ENCODE measurements at regions not wholly inside any gene's neighbourhood (a gene's known extent, or its start where the extent isn't known, plus 50 kb on each side); places are given as distances from the start of the nearest gene placed in this dataset.

DNA sequence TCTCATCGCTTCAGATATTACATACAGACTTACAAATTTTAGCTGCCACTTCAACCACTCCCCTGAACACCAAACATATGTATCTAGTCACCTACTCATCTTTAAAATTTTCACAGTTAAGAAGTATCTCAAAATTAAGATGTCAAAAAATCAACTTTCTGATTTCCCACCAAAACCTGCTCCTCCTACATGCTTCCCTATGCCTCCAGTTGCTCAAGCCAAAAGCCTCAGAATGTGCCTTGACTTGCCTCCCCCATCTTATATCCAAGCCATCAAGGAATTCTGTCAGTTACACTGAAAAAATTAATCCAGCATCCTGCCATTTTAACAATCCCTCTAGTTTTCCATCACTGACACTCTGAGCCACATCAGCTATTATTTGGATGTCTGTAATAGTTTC, 85.0 kb downstream of the SPRY2 start:
- H3K27ac ChIP-seq: no peak overlapping the region
- no peaks in the 10 kb centered on the region for H3K9me3 ChIP-seq (ENCODE audit: severe bottlenecking)
- no peaks in the 10 kb centered on the region for H3K36me3 ChIP-seq
- no peak for TF ChIP-seq CTCF (IDR thresholded peaks at IDR 0.05; ENCODE audit: low read depth, low read length)
- DNase-seq: no peak
- H3K27me3 ChIP-seq (ENCODE audit: insufficient read depth, low read depth, severe bottlenecking): no peaks in the 10 kb centered on the region
- no peak overlapping the region for H3K4me3 ChIP-seq (ENCODE audit: low read depth, low read length)

DNA sequence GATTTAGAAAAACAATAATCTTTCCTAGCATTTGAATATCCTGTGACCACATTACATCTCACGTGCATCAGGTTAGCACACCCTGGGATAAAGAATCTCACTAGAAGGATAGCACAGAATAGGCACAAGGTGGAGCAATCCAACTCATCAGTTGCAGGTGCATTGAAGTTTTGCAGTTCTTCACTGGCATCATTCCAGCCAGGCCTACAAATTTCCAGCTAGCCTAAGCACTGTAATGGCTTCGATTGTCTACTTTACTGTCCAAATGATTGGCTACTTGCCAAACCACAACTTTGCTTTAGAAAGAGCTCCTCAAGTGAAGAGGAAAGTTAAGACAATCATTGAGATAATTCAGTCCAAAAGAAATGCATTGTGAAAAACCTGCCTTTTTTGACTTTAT, 89.5 kb downstream of the SPRY2 start:
- no peak for TF ChIP-seq CTCF (IDR thresholded peaks at IDR 0.05; ENCODE audit: low read depth, low read length)
- H3K27ac ChIP-seq: no peak overlapping the region
- H3K9me3 ChIP-seq (ENCODE audit: severe bottlenecking): no peaks in the 10 kb centered on the region
- no peaks in the 10 kb centered on the region for H3K36me3 ChIP-seq
- H3K27me3 ChIP-seq (ENCODE audit: insufficient read depth, low read depth, severe bottlenecking): no peaks in the 10 kb centered on the region
- no peak for DNase-seq
- H3K4me3 ChIP-seq (ENCODE audit: low read depth, low read length): no peak overlapping the region

GRCh38 chr13:80250213-80250810, 90.6 kb downstream of the SPRY2 start:
- no peak for DNase-seq
- Histone ChIP-seq H3K27ac (no peak overlapping the region), H3K27me3 (ENCODE audit: insufficient read depth, low read depth, severe bottlenecking) (no peaks in the 10 kb centered on the region), H3K36me3 (no peaks in the 10 kb centered on the region), H3K9me3 (ENCODE audit: severe bottlenecking) (no peaks in the 10 kb centered on the region), H3K4me3 (ENCODE audit: low read depth, low read length) (no peak overlapping the region)
- no peak for TF ChIP-seq CTCF (IDR thresholded peaks at IDR 0.05; ENCODE audit: low read depth, low read length)

DNA sequence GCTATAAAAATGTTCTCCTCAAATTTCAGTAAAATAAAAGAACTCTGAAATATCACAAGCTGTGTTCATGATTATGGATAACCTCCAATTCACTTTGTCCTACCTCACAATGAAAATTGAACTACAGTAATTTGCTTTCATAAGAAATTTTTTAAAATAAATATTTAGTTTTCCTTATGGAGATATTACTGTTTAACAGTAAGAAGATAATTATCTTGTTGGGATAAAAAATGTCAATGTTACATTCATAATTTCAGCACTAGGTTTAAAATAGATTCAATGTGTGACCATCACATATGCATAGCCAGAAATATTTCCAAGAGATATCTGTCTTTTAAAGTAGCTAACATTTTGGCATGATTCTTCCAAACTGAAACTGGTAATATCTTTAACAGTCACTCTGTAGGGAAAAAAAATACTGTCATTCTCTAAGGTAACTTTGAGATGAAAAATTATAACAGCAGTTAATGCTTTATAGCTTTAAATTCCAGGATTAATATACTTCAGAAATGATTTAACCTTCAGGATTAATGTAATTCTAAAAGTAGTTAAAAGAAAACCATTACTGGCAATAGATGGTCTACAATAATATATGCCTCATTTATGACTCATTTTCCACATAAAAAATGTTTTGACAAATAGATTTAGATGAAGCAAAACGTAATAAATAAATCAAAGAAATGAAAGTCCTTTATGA, 91.3 kb downstream of the SPRY2 start:
- no peaks in the 10 kb centered on the region for H3K27me3 ChIP-seq (ENCODE audit: insufficient read depth, low read depth, severe bottlenecking)
- no peak for TF ChIP-seq CTCF (IDR thresholded peaks at IDR 0.05; ENCODE audit: low read depth, low read length)
- H3K9me3 ChIP-seq (ENCODE audit: severe bottlenecking): no peaks in the 10 kb centered on the region
- H3K4me3 ChIP-seq (ENCODE audit: low read depth, low read length): no peak overlapping the region
- H3K36me3 ChIP-seq: no peaks in the 10 kb centered on the region
- no peak overlapping the region for H3K27ac ChIP-seq
- DNase-seq: no peak

GRCh38 chr13:80245162-80245733, 95.7 kb downstream of the SPRY2 start:
- Histone ChIP-seq H3K27me3 (ENCODE audit: insufficient read depth, low read depth, severe bottlenecking) (no peaks in the 10 kb centered on the region), H3K9me3 (ENCODE audit: severe bottlenecking) (no peaks in the 10 kb centered on the region), H3K27ac (no peak overlapping the region), H3K36me3 (no peaks in the 10 kb centered on the region), H3K4me3 (ENCODE audit: low read depth, low read length) (no peak overlapping the region)
- no peak for TF ChIP-seq CTCF (IDR thresholded peaks at IDR 0.05; ENCODE audit: low read depth, low read length)
- DNase-seq: no peak
